Keratinocyte (primary cell): ENCODE measurements at regions not wholly inside any gene's neighbourhood (a gene's known extent, or its start where the extent isn't known, plus 50 kb on each side); places are given as distances from the start of the nearest gene placed in this dataset.

ENCODE experiments used
- DNase-seq: peaks from one replicate; pipeline ENCODE4 v3.0.0-alpha.2; 2011; ENCODE audit warnings: low read depth, missing footprints, low spot score
- FAIRE-seq: peaks from 2 replicates; lab custom pipeline; 2011; peaks lifted over from hg19 to GRCh38; lab: Jason Lieb, UNC
- H2AFZ ChIP-seq: 2 replicates; pipeline ENCODE4 v1.6.0; 2012; ENCODE audit warnings: low read length, control low read depth, inconsistent platforms; ENCODE audit not compliant: control insufficient read depth
- H3K27ac ChIP-seq: 2 replicates; pipeline ENCODE4 v1.5.1; 2011; ENCODE audit warnings: low read length; ENCODE audit not compliant: control insufficient read depth, insufficient read depth
- H3K27me3 ChIP-seq: 3 replicates; pipeline ENCODE4 v1.6.0; 2011; ENCODE audit warnings: low read length; ENCODE audit not compliant: control insufficient read depth, insufficient read depth; ENCODE audit errors: extremely low read depth
- H3K36me3 ChIP-seq, 2 experiments: 2 replicates in 1 of 2; 3 replicates in 1 of 2; pipeline ENCODE4 v1.5.1; 2011; ENCODE audit warnings: low read length in 2 of 2, mild to moderate bottlenecking in 1 of 2; ENCODE audit not compliant: control insufficient read depth in 2 of 2, insufficient read depth in 2 of 2; ENCODE audit errors: extremely low read depth in 1 of 2
- H3K4me1 ChIP-seq: 3 replicates; pipeline ENCODE4 v1.5.1; 2011; ENCODE audit warnings: low read length; ENCODE audit not compliant: control insufficient read depth, insufficient read depth; ENCODE audit errors: extremely low read depth
- H3K4me2 ChIP-seq: 3 replicates; pipeline ENCODE4 v1.6.0; 2011; ENCODE audit warnings: low read depth, low read length; ENCODE audit not compliant: control insufficient read depth, insufficient read depth; ENCODE audit errors: extremely low read depth
- H3K4me3 ChIP-seq, 3 experiments: fragments of 200-600 bp in 1 of 3; sonication (generic) in 1 of 3; 2 replicates in 2 of 3; 3 replicates in 1 of 3; pipeline ENCODE4 v1.5.1; 2011 to 2016; ENCODE audit warnings: low read length in 3 of 3, mild to moderate bottlenecking in 3 of 3, control low read depth in 2 of 3, inconsistent platforms in 1 of 3, low read depth in 1 of 3, mixed read lengths in 1 of 3, mixed run types in 1 of 3, moderate library complexity in 1 of 3; ENCODE audit not compliant: control insufficient read depth in 2 of 3, insufficient read depth in 2 of 3; ENCODE audit errors: extremely low read depth in 1 of 3
- H3K79me2 ChIP-seq: 2 replicates; pipeline ENCODE4 v1.6.0; 2012; ENCODE audit warnings: low read length; ENCODE audit not compliant: control insufficient read depth, insufficient read depth
- H3K9ac ChIP-seq: 3 replicates; pipeline ENCODE4 v1.6.0; 2011; ENCODE audit warnings: low read length; ENCODE audit not compliant: control insufficient read depth, insufficient read depth; ENCODE audit errors: extremely low read depth
- H3K9me1 ChIP-seq: 3 replicates; pipeline ENCODE4 v1.6.0; 2011; ENCODE audit warnings: low read length; ENCODE audit not compliant: control insufficient read depth, insufficient read depth; ENCODE audit errors: extremely low read depth
- H3K9me3 ChIP-seq: 2 replicates; pipeline ENCODE4 v1.5.1; 2012; ENCODE audit warnings: low read depth, low read length; ENCODE audit not compliant: control insufficient read depth
- H4K20me1 ChIP-seq: 3 replicates; pipeline ENCODE4 v1.6.0; 2011; ENCODE audit warnings: low read length; ENCODE audit not compliant: control insufficient read depth, insufficient read depth; ENCODE audit errors: extremely low read depth
- EZH2 ChIP-seq: IDR thresholded peaks from one replicate; pipeline ENCODE4 v1.6.1; 2012; ENCODE audit warnings: inconsistent platforms, mild to moderate bottlenecking, low read length, moderate library complexity
- dilution Hi-C: fragments of 300-500 bp; cut with MboI; formaldehyde crosslinking; loops from one replicate; pipeline ENCODE4 v1.7.0; 2020; ENCODE audit warnings: low sequenced_read_pairs; ENCODE audit not compliant: extremely low pct_ligation_motif_present
- TF ChIP-seq, protein P1 (sequence below), 3 experiments: IDR thresholded peaks in 1 of 3; conservative IDR thresholded peaks in 1 of 3; optimal IDR thresholded peaks in 1 of 3; 2 replicates in 2 of 3; 3 replicates in 1 of 3; pipeline versions ENCODE3 to v1.5.1; 2011; ENCODE audit warnings: low read length in 3 of 3, mild to moderate bottlenecking in 3 of 3, moderate library complexity in 2 of 3, control low read depth in 1 of 3, inconsistent platforms in 1 of 3; ENCODE audit not compliant: insufficient read depth in 2 of 3; ENCODE audit errors: extremely low read depth in 1 of 3

DNA sequence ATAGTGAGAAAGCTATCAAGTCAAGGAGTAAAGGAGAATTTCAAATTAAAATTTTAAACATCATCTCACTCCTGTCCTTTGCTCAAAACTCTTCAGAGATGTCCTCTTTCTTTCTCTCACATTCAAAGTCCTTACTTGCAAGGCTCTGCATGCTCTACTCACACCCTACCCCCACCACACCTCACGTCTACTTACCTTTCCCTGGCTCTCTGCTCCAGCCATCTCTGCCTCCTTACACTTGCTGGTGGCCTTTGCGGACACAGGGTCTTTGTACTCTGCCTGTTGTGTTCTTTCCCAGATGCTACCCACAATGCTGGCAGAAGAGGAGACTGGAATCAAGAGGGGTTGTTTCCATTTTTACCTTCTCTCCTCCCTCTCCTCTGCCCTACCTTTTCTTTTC, 405.2 kb downstream of the INSC start:
- no peak for FAIRE-seq
- Histone ChIP-seq H3K4me2 (no peak overlapping the region), H3K27me3 (no peaks in the 10 kb centered on the region), H3K4me3 (no peak overlapping the region), H3K4me1 (no peaks in the 10 kb centered on the region), H3K27ac (no peak overlapping the region), H3K79me2 (no peaks in the 10 kb centered on the region), H2AFZ (no peak overlapping the region), H4K20me1 (no peaks in the 10 kb centered on the region), H3K9me3 (no peaks in the 10 kb centered on the region), H3K9ac (no peak overlapping the region), H3K36me3 (no peaks in the 10 kb centered on the region), H3K9me1 (no peaks in the 10 kb centered on the region)
- DNase-seq = no peak
- dilution Hi-C loops = no loop called here
- TF ChIP-seq, protein P1, sequence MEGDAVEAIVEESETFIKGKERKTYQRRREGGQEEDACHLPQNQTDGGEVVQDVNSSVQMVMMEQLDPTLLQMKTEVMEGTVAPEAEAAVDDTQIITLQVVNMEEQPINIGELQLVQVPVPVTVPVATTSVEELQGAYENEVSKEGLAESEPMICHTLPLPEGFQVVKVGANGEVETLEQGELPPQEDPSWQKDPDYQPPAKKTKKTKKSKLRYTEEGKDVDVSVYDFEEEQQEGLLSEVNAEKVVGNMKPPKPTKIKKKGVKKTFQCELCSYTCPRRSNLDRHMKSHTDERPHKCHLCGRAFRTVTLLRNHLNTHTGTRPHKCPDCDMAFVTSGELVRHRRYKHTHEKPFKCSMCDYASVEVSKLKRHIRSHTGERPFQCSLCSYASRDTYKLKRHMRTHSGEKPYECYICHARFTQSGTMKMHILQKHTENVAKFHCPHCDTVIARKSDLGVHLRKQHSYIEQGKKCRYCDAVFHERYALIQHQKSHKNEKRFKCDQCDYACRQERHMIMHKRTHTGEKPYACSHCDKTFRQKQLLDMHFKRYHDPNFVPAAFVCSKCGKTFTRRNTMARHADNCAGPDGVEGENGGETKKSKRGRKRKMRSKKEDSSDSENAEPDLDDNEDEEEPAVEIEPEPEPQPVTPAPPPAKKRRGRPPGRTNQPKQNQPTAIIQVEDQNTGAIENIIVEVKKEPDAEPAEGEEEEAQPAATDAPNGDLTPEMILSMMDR (optimal IDR thresholded peaks at IDR 0.05 in 1 of 3, IDR thresholded peaks at IDR 0.05 in 1 of 3, conservative IDR thresholded peaks at IDR 0.05 in 1 of 3; ENCODE audit: extremely low read depth in 1 of 3, insufficient read depth in 2 of 3, low read length in 3 of 3) = no peak
- no peak for TF ChIP-seq EZH2

DNA sequence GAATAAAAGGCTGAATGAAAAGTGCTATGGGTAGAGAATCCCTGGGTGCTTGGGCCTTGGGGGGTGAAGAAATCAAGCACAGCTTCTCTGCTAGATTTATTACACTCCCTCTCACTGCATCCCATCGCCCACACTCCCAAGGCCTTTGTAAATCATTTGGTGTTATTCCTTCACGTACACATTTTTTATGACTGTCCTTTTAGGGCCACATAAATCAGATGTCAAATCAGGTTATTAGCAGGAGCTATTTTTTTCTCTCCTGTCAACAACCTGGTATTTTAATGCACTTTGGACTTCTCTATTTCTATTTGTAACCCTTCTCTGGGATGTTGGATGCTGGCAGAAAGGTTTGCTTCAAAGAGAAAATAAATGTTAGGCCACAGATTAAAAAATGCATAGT, 408.8 kb downstream of the INSC start:
- Histone ChIP-seq H3K9me1 (no peaks in the 10 kb centered on the region), H3K4me2 (no peak overlapping the region), H3K27me3 (no peaks in the 10 kb centered on the region), H3K9me3 (peaks cover 2% of the 10 kb centered on the region), H3K4me1 (no peaks in the 10 kb centered on the region), H3K27ac (no peak overlapping the region), H4K20me1 (no peaks in the 10 kb centered on the region), H3K79me2 (no peaks in the 10 kb centered on the region), H3K36me3 (no peaks in the 10 kb centered on the region), H3K9ac (no peak overlapping the region), H3K4me3 (no peak overlapping the region), H2AFZ (no peak overlapping the region)
- DNase-seq (no peak), FAIRE-seq (no peak)
- TF ChIP-seq, protein P1 (optimal IDR thresholded peaks at IDR 0.05 in 1 of 3, IDR thresholded peaks at IDR 0.05 in 1 of 3, conservative IDR thresholded peaks at IDR 0.05 in 1 of 3; ENCODE audit: extremely low read depth in 1 of 3, insufficient read depth in 2 of 3, low read length in 3 of 3) = no peak
- no peak for TF ChIP-seq EZH2
- dilution Hi-C loops = no loop called here
